ENCODE measurements at regions not wholly inside any gene's neighbourhood (a gene's known extent, or its start where the extent isn't known, plus 50 kb on each side); places are given as distances from the start of the nearest gene placed in this dataset.

GRCh38 chr1:101592845-101593244, 356.0 kb downstream of the S1PR1 start:
- TF ChIP-seq CTCF (IDR thresholded peaks at IDR 0.05), result no peak
- TF ChIP-seq EP300 (IDR thresholded peaks at IDR 0.05; ENCODE audit: low read depth), result no peak
- TF ChIP-seq POLR2A (IDR thresholded peaks at IDR 0.05), result no peak
- no peak for TF ChIP-seq POLR2AphosphoS5 (IDR thresholded peaks at IDR 0.05)
